ENCODE measurements at regions not wholly inside any gene's neighbourhood (a gene's known extent, or its start where the extent isn't known, plus 50 kb on each side); places are given as distances from the start of the nearest gene placed in this dataset.

DNA sequence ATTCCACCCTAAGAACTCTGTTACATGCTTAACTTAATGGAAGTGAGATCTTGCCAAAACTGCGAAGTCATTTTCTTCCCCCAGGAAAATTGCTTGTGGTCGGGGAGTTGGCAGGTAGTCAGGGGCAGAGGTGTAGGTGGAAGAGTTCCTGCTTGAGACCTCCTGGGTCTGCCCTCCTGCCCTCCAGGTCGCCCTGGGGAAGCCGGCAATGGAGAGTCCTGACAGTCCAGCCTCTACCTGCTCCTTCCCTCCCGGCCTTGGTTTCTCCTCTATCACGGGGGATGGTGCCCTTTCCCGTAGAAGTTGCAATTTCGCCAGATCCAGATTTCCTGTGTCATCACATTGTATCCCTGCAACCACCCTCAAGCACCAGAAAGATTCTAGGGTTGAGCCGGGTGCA, 463.8 kb downstream of the MATN1 start:
- DNase-seq, result no peak

- DNase-seq, result no peak
Measured at GRCh38 chr1:30258876-30259275, 464.5 kb downstream of the MATN1 start.

DNA sequence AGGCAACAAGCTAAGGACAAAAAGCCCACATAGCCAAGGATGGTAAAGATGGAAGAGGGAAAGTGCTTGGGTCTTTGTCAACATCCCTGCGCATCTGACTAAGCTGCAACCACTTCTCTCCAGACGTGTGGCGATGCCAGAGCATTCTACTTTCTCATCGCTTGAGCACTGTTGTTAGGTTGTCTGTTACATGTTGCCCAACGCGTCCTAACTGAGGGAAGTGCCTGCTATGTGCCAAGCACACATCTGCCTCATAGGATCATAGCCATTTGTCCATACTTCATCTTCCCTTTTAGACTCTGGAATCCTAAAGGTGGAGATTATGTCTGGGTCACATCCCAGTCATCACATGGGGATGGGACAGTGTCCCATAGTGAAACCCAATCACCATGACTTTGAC, 464.9 kb downstream of the MATN1 start:
- DNase-seq, result no peak

DNA sequence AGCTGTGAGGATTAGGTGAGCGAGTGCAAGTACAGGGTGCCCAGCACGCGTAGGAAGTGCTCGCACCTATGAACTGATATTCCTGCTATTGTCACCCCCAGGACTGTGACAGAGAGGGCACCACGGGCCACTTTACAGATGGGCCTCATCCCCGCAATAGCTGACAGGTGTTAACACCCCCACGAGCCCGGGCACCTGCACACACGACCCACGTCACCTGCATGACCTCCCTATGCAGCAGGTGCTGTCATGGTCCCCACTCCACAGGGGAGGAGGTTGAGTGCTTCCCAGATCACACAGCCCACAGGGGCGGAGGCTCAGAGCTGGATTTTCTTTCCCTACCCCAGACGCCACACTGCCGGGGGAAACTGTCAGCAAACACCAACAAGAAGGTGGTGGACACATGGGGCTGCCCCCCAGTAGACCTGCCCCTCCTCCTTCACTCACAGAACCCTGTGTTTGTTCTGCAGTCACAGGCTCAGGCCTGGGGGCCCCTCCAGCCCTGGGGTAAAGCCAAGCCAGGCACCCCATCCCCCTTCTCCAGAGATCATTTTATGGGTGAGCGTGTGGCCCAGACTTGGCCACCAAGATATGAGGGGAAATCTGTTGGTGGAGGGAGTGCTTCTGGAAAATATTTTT, 465.5 kb downstream of the MATN1 start:
- no peak for DNase-seq

- no peak for DNase-seq
Measured at GRCh38 chr1:30257322-30257721, 466.1 kb downstream of the MATN1 start.

DNA sequence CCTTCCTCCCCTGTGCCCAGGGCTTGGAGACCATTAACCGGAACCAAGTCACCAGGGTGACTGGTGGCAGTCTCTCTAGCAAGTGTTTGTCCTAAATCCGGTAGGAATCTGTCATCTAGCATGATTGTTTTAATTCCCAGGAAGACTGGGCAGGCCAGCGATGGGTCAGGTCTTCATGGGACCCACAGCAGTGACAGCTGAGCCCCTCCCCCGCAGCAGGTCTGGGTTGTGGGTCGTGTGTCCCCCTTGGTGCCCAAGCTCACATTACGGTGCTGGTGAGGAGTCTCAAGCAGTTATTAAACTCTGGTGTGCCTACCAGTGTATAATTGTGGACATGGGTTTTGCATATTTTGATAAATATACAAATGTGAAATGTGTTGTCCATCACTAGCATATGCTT, 466.5 kb downstream of the MATN1 start:
- no peak for DNase-seq

- DNase-seq, result no peak
Measured at GRCh38 chr1:30255111-30255724, 468.2 kb downstream of the MATN1 start.

- DNase-seq, result no peak
Measured at GRCh38 chr1:30253807-30254440, 469.5 kb downstream of the MATN1 start.

GRCh38 chr1:30253361-30253760, 470.0 kb downstream of the MATN1 start:
- no peak for DNase-seq

GRCh38 chr1:30250984-30251850, 472.2 kb downstream of the MATN1 start:
- DNase-seq, result no peak

GRCh38 chr1:30250338-30250983, 472.9 kb downstream of the MATN1 start:
- peak; percentile 11 for DNase-seq

DNA sequence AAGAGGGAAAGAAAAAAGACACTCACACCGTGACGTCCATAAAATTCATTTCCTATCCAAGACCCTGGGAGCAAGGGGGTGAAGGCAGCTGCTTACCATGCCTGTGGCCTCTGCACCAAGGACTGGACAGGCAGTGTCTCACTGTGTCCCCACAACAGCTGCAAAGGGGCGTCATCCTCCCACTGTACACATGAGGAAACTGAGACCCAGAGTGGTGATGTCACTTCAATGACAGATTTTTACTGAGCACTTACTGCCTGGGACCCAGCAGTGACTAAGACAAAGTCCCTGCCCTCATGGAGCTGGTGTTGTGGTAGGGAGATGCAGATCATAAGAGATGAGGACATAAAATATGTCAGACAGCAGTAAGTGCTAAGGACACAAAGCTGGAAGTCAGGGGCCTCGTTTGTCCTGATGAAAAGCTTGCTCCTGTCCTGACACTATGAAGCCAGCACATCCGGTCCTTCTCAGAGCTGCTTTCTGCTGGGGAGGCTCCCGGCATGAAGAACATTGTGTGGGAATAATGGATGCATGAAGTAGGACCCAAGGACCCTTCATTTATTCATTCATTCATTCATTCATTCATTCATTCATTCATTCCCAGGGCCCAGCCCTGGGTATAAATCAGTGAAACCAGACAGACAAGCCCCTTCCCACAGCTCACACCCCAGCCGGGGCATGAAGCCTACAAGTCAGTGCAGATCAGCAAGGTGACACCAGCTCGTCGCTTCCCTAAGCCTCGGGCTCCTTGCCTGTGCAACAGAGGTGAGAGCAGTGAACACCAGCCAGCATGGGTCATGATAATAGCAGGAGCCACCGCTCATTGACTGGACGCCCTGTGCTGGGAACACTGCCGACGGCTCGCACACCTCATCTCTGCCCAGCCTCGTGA, 473.7 kb downstream of the MATN1 start:
- DNase-seq, result no peak

DNA sequence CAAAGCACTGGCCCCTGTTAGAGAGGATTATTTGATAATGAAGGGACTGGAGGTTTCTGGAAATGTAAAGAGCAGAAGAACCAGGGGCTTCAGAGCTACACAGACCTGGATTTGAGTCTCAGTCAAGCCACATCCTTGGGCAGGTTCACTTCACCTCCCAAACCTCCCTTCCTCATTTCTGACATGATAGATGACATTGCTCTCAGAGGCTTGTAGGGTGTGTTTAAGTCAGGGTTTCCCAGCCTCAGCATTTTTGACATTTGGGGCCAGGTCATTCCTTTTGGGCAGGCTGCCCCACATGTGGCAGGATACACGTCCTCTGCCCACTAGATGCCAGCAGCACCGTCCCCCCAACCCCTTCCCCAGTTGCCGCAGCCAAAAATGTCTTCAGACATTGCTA, 474.6 kb downstream of the MATN1 start:
- no peak for DNase-seq

GRCh38 chr1:30248373-30248772, 475.0 kb downstream of the MATN1 start:
- no peak for DNase-seq

DNA sequence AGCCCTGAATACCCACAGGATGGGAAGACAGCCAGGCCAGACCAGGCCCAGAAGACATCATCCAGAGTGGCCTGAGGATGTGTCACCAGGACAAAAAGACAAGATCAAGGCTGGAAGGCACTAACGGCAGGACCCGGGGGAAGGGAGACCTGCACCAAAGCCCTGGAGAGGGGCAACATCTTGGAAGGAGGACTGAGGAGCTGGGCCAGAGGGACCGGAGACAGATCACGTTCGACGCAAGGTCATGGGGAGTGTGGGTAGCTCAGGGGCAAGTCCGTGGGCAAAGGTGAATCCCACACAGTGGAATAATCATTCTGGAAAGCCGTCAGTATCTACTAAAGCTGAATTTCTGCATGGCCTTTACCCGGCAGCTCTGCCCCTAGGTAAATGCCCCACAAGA, 478.6 kb downstream of the MATN1 start:
- no peak for DNase-seq

DNA sequence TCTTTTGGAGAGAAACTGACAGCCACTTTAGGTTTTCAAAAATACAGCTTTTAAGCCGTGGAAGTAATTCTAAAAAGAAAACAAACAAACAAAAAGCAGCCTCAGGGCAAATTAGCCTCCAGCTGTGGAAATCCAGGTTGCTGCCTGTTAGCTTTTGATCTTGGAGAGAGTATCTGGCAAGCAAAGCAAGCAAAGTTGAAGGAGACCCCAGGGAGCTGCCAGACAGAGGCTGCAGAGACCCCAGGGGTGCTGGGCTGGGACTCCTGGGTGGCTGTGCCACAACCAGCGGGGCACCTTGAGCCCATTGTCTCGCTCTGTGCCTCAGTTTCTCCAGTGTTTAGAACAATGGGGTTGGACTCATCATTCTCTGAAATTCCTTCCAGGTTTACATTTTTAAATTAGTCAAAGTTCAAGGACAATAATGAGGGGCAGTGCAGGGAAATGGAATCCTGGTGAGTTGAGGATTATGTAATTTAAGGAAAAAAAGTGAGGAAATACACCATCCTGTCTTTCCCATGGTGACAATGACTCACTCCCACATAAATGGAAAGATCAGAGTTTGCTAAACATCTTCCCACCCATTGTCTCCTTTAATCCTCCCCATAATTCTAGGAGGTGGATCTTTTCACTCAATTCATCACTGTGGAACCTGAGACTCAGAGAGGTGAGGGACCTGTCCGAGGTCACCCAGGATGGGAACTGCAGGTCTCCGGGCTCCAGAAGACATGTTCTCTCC, 480.5 kb downstream of the MATN1 start:
- no peak for DNase-seq

- DNase-seq, result no peak
Measured at GRCh38 chr1:30242168-30242567, 481.2 kb downstream of the MATN1 start.

- DNase-seq, result no peak
Measured at GRCh38 chr1:30241681-30242080, 481.7 kb downstream of the MATN1 start.

- no peak for DNase-seq
Measured at GRCh38 chr1:30234091-30234490, 489.3 kb downstream of the MATN1 start.

GRCh38 chr1:30232288-30232899, 491.0 kb downstream of the MATN1 start:
- no peak for DNase-seq

GRCh38 chr1:30229960-30230359, 493.4 kb downstream of the MATN1 start:
- DNase-seq, result no peak
